Fibroblast of skin of right quadriceps (primary cell): ENCODE measurements at regions not wholly inside any gene's neighbourhood (a gene's known extent, or its start where the extent isn't known, plus 50 kb on each side); places are given as distances from the start of the nearest gene placed in this dataset.

ENCODE experiments used
- DNase-seq: peaks from one replicate; pipeline ENCODE4 v3.0.0-alpha.2; 2013

GRCh38 chr6:126419901-126420300, 80.0 kb downstream of the CENPW start:
- DNase-seq: no peak

GRCh38 chr6:126422912-126423311, 83.0 kb downstream of the CENPW start:
- no peak for DNase-seq

DNA sequence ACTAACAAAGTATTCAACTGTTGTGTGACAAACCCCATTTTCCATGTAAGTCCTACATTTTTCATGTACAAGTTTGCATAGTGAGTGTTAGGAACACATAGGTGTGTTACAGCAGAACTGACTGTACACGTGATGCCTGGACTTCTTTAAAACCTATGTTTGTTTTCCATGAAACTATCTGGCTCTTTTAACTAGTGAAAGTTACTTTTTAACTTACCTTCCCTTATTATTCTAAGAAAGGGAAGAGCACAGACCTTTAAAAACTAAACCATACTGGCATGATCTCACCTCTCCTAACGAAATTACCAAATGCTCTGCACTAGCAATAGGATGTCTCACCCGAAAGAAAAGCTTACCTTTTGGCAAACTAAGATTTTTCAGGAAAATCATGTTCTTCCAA, 87.8 kb downstream of the CENPW start:
- no peak for DNase-seq

GRCh38 chr6:126429866-126430265, 90.0 kb downstream of the CENPW start:
- no peak for DNase-seq

DNA sequence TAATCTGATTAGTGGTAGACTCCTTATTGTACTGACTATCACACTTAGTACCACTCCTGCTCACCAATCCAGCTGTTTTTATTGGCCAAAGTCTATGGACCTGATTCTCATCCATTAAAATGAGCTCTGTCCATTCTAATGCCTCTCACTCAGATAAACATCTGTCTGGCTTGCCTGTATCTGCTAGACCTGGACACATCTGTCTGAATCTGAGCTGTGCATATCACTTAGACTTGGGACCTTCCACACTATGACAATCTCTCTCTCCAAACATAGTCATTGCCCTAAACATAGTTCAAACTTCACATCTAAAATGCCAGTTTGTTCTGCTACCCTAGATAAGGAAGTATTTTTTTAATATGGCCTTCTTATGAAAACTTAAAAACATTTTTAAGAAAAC, 92.6 kb downstream of the CENPW start:
- no peak for DNase-seq

DNA sequence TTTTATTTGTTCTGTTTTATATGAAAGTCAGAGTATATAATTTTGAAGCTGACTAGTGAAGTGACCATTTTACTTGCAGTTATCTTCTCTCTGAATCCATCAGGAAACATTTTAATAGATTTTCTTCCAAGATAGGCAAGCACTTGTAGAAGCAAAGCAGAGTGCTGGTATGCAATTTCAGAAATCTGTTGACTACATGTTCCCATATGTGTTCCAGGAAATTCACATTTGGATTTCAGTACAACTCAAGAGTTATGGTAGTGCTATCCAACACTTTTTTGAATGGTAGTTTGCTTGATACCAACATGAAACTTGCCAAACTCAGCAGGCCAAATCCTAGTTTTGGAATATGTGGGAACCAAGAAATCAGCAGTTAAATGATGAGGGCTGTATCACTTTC, 94.0 kb downstream of the CENPW start:
- DNase-seq: no peak

DNA sequence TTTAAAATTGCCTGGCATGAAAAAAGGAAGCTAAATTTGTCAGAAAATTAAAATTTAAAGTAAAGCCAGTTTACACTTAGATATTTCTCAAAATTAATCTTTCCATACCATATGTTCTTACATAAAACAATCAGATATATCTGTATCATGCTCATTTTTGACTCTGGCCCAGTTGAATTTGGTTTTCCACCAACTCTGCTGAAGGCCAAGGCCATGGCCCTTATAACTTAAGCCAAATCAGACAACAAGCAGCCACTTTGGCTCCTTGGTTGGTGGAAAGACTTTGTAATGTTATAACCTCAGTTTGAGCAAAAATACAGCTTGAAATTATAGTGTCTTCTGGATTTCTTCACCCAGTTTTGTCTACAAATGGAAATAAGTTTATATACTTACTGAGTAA, 97.3 kb downstream of the CENPW start:
- no peak for DNase-seq

DNA sequence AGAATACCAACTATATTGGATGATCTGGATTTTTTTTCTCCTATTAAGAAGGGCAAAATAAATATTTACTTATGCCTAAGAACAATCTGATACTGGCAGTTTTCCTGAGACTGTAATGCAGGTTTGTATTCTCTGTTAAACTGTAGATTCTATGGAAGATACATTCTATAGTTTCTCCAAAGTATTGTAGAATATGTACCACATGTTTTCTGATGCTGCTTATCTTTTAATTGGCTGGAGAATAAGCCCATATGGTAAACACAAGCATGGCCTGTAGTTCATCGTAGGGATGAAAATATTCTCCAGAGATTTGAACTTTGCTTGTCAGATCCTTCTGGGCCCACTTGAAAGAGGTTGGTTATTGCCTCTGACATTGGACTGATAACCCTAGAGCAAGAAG, 99.1 kb downstream of the CENPW start:
- no peak for DNase-seq

DNA sequence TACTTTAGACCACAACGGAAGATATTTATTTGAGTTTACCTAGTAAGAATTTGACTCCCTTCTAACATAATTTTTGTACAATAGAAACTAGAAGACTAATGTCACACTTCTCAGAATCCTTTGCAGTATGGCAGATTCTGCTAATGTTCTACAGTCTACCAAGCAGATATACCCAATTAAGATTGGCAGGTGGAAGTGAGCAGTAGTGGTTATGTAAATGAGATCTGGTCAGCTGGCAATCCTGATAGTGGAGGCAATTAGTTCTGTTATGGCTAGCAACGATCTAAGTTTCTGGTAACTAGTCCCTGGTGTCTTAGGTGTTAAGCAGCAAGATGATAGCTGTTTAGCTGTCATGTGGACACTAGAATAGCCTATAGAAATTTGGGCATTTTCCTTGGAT, 101.0 kb downstream of the CENPW start:
- no peak for DNase-seq

DNA sequence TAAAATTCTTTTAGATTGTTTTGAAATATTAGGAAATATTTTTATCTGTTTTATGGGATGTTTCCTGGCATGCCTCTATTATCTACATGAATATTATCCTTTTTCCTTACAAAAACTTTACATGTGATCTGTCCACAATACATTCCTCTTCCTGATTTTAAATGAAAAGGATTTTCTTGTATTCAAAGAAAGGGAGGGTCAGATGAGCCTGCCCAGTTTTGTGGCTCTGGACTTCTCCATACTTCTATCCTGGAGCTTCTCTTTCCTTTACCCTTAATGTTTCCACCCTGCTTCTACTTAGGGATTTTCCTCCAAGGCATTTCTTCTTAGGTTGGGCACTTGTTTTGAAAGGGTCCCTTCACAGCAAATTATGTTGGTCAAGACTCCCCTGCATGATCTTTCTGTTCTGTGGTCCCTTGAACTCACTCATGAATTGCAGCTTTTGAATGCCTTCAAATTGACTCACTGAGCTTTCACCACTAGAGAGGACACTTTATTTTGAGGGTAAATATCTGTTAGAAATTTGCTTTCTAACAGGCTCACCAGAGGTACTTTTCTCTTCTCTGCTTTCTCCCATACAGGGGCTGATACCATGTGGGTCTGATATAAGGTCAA, 104.9 kb downstream of the CENPW start:
- peak; percentile 8 for DNase-seq

GRCh38 chr6:126446248-126446647, 106.3 kb downstream of the CENPW start:
- no peak for DNase-seq

DNA sequence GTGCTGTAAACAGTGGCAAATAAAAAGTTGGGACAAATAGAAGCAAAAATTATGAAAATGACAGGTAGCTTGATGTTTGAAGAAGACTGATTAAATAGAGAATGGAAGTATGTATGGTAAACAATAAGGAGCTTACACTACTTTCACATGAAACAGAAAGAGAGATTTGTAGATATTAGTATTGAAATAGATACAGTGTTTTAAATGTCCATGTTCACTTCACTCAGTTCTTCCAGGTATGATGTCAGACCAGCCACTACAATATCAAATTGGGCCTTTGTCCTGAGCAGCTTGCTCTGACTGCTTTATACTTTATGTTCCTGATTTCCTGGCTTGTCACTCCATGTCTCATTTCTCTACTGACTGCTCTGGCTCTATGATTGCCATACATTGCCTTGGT, 107.5 kb downstream of the CENPW start:
- DNase-seq: no peak

DNA sequence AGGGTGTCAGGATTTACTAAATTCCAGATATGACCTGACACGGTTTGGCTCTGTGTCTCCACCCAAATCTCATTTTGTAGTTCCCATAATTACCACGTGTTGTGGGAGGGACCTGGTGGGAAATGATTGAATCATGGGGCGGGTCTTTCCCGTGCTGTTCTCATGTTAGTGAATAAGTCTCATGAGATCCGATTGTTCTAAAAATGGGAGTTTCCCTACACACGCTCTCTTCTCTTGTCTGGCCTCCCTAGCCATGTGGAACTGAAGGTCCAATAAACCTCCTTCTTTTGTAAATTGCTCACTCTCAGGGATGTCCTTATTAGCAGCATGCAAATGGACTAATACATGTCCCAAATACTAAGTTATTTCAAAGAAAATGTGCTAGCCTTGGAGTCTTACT, 121.1 kb downstream of the CENPW start:
- no peak for DNase-seq

DNA sequence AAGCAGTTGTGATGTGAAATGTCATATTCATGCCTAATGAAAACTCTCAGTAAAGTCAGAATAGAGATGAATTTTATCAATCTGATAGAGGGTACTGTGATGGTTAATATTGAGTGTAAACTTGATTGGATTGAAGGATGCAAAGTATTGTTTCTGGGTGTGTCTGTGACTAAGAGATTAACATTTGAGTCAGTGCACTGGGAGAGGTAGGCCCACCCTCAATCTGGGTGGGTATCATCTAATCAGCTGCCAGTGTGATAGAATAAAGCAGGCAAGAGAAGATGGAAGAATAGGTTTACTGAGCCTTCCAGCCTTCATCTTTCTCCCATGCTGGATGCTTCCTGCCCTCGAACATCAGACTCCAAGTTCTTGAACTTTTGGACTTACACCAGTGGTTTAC, 124.3 kb downstream of the CENPW start:
- DNase-seq: no peak

GRCh38 chr6:126475449-126475848, 135.5 kb downstream of the CENPW start:
- no peak for DNase-seq

DNA sequence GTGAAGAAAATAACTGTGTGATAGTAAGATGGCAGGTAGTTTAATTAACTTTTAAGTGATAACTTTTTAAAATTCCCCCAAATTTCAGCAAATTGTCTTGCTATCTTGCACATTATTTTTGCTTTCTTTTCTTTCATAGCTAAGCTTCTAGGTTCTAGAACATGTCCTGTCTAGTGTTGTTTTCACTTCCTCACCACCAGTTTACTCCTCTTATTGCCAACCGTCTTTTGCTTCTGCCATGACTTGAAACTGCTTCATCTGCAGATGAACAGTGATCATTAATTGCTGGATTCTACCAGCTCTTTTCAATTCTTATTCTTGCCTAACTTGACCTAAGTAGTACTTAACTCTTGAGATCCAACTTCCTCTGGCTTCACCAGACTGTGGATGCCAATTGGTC, 137.8 kb downstream of the CENPW start:
- DNase-seq: no peak

DNA sequence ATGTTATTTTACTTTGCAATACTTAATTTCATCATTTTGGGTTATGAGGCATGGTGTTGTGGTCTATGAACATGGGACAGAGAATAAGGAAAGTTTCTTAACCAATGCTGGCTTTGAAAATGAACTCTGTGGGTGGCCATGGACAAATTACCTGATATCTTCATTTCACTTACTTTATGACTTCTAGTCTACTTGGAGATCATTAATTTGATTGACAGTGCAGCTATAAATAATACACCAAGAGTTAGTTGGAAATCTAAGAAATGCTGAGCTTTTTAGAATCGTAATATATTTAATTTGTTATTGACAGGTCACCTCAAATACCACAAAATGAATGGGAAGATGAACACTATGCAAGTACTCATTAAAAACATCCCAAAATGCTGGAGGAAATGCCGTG, 140.4 kb downstream of the CENPW start:
- DNase-seq: no peak

GRCh38 chr6:126481319-126481718, 141.4 kb downstream of the CENPW start:
- DNase-seq: no peak

GRCh38 chr6:126504792-126505191, 164.9 kb downstream of the CENPW start:
- DNase-seq: no peak

DNA sequence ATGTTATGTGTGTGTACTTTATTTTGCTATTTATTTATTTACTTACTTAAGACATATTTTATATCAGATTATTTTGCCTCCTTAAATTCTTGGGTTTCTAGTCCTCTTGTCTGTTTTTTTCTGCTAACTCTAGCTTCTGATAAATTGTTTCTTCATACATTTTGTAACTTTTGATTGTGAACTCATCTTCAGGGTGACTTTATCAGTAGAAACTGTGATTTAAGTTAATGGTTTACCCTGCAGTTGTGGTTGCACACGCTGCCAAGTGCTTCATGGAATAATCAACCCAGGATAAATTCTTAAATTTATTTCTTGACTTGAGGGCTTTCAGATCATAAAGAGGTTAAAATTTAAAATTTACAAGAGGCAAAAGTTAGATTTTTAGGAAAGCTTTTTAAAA, 173.3 kb downstream of the CENPW start:
- DNase-seq: no peak

DNA sequence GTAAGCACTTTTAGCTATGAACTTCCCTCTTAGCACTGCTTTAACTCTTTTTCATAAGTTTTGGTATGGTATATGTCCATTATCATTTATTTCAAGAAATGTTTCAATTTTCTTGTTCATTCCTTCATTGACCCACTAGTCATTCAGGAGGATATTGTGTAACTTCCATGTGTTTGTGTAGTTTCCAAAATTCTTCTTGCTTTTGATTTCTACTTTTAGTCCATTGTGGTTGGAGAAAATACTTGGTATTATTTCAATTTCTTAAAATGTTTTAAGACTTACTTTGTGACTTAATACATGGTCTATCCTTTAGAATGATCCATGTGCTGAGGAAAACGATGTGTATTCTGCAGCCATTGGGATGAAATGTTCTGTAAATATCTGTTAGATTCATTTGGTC, 176.5 kb downstream of the CENPW start:
- no peak for DNase-seq

GRCh38 chr6:126524811-126525326, 185.0 kb downstream of the CENPW start:
- DNase-seq: no peak

DNA sequence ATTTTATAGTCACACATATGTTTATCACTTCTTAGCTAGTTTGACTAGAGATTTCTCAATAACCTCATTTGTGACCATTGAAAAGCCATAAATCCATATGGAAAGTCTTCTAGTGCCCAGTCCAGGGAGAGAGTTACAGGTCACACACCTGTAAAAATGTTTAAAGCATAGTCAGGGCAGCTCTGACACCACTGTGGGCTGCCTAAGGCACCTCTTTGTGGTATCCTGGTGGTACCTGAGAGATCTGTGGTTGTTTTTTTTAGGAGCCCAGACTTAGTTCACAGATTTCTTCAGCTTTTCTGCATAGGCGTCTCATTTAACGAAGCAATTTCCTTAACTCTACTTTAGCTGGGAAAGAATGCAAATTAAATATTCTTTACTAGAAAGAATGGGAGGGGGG, 186.6 kb downstream of the CENPW start:
- DNase-seq: no peak

DNA sequence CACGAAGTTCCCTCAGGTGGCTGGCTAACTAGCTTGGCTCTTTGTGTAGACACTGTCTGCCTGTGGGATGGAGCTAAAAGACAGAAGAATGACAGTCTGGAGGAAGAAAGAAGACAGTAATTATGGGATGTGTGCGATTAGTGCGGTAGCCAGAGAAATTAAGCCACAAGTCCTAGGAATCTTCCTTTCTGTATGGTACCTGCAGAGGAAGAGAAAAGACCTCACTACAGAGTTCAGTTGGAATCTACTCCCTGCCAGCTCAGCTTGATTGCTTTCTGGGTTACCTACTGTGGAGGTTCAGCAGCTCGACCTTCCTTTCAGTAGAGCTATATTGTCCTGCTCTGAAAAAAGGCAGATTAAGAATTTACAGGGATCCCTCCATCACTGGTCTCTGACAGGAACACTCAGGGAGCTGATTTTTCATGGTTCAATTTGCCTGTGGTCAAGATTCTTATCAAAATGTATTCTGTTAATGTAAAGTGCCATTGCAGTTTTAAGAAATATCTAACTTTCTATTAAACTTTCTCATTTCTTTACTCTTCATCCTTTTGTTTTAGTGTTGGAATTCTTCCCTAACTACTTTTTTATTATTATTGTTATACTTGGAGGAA, 187.2 kb downstream of the CENPW start:
- no peak for DNase-seq
